ENCODE measurements at regions not wholly inside any gene's neighbourhood (a gene's known extent, or its start where the extent isn't known, plus 50 kb on each side); places are given as distances from the start of the nearest gene placed in this dataset.

GRCh38 chr2:43057742-43058725 lies 168.4 kb downstream of the ZFP36L2 start:
- in situ Hi-C loops (cut with MboI), result no loop called here
- FAIRE-seq, result no peak
- POLR2A ChIA-PET, result no interaction called here

More at GRCh38 chr2:43057742-43058725, 168.4 kb downstream of the ZFP36L2 start:
- Histone ChIP-seq H3K9me3 (replicated peaks; ENCODE audit: control insufficient read depth, insufficient read depth, low read length) (0 out of 3 replicates have a peak, but pooled peaks cover 2% of the 10 kb centered on the region), H3K27ac (ENCODE audit: control insufficient read depth, insufficient read depth) (no peak overlapping the region), H3K27me3 (replicated peaks in 1 of 2; ENCODE audit: control insufficient read depth in 2 of 2, insufficient read depth in 2 of 2, low read length in 1 of 2) (no peaks in the 10 kb centered on the region; a peak in 1 of 4 replicates), H3K4me3 (no peak overlapping the region), H2AFZ (ENCODE audit: control insufficient read depth, low read depth, low read length) (no peak overlapping the region), H3K4me2 (ENCODE audit: control insufficient read depth, insufficient read depth) (no peak overlapping the region), H3K9ac (ENCODE audit: control insufficient read depth, insufficient read depth, low read length) (no peak overlapping the region), H3K36me3 (ENCODE audit: control insufficient read depth in 2 of 2, insufficient read depth in 2 of 2, low read length in 1 of 2) (no peaks in the 10 kb centered on the region), H3K4me1 (ENCODE audit: control insufficient read depth, insufficient read depth, low read length) (peaks cover 13% of the 10 kb centered on the region), H3K79me2 (ENCODE audit: control insufficient read depth, insufficient read depth, low read length) (no peaks in the 10 kb centered on the region), H4K20me1 (ENCODE audit: control insufficient read depth, insufficient read depth) (no peaks in the 10 kb centered on the region; the same call in 1 of the 2 replicates)
- CTCF ChIA-PET, result no interaction called here
- DNase-seq (ENCODE audit: low read depth, low spot score) (no peak), ATAC-seq (no peak)
- TF ChIP-seq ATF7 (IDR thresholded peaks at IDR 0.05; ENCODE audit: low read depth) (no peak), NR2C2 (IDR thresholded peaks at IDR 0.05; ENCODE audit: borderline replicate concordance, control insufficient read depth, insufficient read length, low read depth) (no peak), ZNF384 (IDR thresholded peaks at IDR 0.05; ENCODE audit: borderline replicate concordance, low read depth, low read length) (no peak), ZNF207 (IDR thresholded peaks at IDR 0.05; ENCODE audit: borderline replicate concordance) (no peak), CREM (IDR thresholded peaks at IDR 0.05; ENCODE audit: low read depth) (no peak), SRF (IDR thresholded peaks at IDR 0.05; ENCODE audit: low read depth in 2 of 2, low read length in 2 of 2) (no peak), CBX5 (IDR thresholded peaks at IDR 0.05; ENCODE audit: low read depth) (no peak), ZBTB40 (IDR thresholded peaks at IDR 0.05; ENCODE audit: borderline replicate concordance) (no peak), NR2C1 (IDR thresholded peaks at IDR 0.05) (no peak), SMAD5 (IDR thresholded peaks at IDR 0.05; ENCODE audit: low read depth) (no peak), ESRRA (IDR thresholded peaks at IDR 0.05; ENCODE audit: low read length) (no peak), NR2F1 (conservative IDR thresholded peaks at IDR 0.05) (no peak), EGR1 (IDR thresholded peaks at IDR 0.05; ENCODE audit: borderline replicate concordance in 1 of 2, low read depth in 2 of 2, low read length in 2 of 2) (no peak), TAF1 (IDR thresholded peaks at IDR 0.05; ENCODE audit: borderline replicate concordance, low read depth, low read length) (no peak)
- TF ChIP-seq, protein P1, sequence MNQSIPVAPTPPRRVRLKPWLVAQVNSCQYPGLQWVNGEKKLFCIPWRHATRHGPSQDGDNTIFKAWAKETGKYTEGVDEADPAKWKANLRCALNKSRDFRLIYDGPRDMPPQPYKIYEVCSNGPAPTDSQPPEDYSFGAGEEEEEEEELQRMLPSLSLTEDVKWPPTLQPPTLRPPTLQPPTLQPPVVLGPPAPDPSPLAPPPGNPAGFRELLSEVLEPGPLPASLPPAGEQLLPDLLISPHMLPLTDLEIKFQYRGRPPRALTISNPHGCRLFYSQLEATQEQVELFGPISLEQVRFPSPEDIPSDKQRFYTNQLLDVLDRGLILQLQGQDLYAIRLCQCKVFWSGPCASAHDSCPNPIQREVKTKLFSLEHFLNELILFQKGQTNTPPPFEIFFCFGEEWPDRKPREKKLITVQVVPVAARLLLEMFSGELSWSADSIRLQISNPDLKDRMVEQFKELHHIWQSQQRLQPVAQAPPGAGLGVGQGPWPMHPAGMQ (IDR thresholded peaks at IDR 0.05; ENCODE audit: borderline replicate concordance), result no peak
- TF ChIP-seq, protein P2, sequence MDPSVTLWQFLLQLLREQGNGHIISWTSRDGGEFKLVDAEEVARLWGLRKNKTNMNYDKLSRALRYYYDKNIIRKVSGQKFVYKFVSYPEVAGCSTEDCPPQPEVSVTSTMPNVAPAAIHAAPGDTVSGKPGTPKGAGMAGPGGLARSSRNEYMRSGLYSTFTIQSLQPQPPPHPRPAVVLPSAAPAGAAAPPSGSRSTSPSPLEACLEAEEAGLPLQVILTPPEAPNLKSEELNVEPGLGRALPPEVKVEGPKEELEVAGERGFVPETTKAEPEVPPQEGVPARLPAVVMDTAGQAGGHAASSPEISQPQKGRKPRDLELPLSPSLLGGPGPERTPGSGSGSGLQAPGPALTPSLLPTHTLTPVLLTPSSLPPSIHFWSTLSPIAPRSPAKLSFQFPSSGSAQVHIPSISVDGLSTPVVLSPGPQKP (IDR thresholded peaks at IDR 0.05; ENCODE audit: low read depth, low read length), result no peak
- intact Hi-C loops (cut with micrococcal nuclease; ENCODE audit: unreplicated experiment), result no loop called here
- SMC1A ChIA-PET (ENCODE audit: uncharacterized antibody, unreplicated experiment), result no interaction called here
- RAD21 ChIA-PET (ENCODE audit: unreplicated experiment), result no interaction called here
- WGBS (ENCODE audit: insufficient coverage, insufficient replicate concordance, low lambda C conversion rate, missing lambda C conversion rate), result 55% methylated on average over 20 of the region's 20 CpGs
- no TSS peak for BruUV-seq (replicated peaks)
